ENCODE measurements at regions not wholly inside any gene's neighbourhood (a gene's known extent, or its start where the extent isn't known, plus 50 kb on each side); places are given as distances from the start of the nearest gene placed in this dataset.

GRCh38 chr6:22690446-22690845 is 121.1 kb downstream of the HDGFL1 start:
- WGBS: 98% methylated on average over 2 of the region's 2 CpGs
- no peak for DNase-seq (ENCODE audit: low read depth in 6 of 9, low spot score in 9 of 9)
- H3K9me3 ChIP-seq (ENCODE audit: control insufficient read depth in 2 of 2, insufficient read depth in 1 of 2, low read length in 1 of 2): no peaks in the 10 kb centered on the region
- no peak overlapping the region for H3K27ac ChIP-seq (ENCODE audit: low read depth in 1 of 2, low read length in 1 of 2)
- H3K4me1 ChIP-seq (ENCODE audit: control insufficient read depth in 2 of 2, insufficient read depth in 2 of 2, low read length in 2 of 2): no peaks in the 10 kb centered on the region
- no peaks in the 10 kb centered on the region for H3K27me3 ChIP-seq (ENCODE audit: control insufficient read depth in 2 of 2, insufficient read depth in 1 of 2, low read length in 1 of 2)
- no peak overlapping the region for H3K4me3 ChIP-seq (ENCODE audit: low read length in 2 of 2)
- no peaks in the 10 kb centered on the region for H3K36me3 ChIP-seq (ENCODE audit: control insufficient read depth in 2 of 2, insufficient read depth in 2 of 2, low read length in 1 of 2)

- Histone ChIP-seq H3K36me3 (ENCODE audit: control insufficient read depth in 2 of 2, insufficient read depth in 2 of 2, low read length in 1 of 2) (no peaks in the 10 kb centered on the region), H3K4me3 (ENCODE audit: low read length in 2 of 2) (no peak overlapping the region), H3K27ac (ENCODE audit: low read depth in 1 of 2, low read length in 1 of 2) (no peak overlapping the region), H3K4me1 (ENCODE audit: control insufficient read depth in 2 of 2, insufficient read depth in 2 of 2, low read length in 2 of 2) (no peaks in the 10 kb centered on the region), H3K27me3 (ENCODE audit: control insufficient read depth in 2 of 2, insufficient read depth in 1 of 2, low read length in 1 of 2) (no peaks in the 10 kb centered on the region), H3K9me3 (ENCODE audit: control insufficient read depth in 2 of 2, insufficient read depth in 1 of 2, low read length in 1 of 2) (no peaks in the 10 kb centered on the region)
- 99% methylated on average over 1 of the region's 1 CpG for WGBS
- DNase-seq (ENCODE audit: low read depth in 6 of 9, low spot score in 9 of 9): no peak
Observed at GRCh38 chr6:22694092-22694724, 124.8 kb downstream of the HDGFL1 start.

- Histone ChIP-seq H3K4me1 (ENCODE audit: control insufficient read depth in 2 of 2, insufficient read depth in 2 of 2, low read length in 2 of 2) (no peaks in the 10 kb centered on the region), H3K27ac (ENCODE audit: low read depth in 1 of 2, low read length in 1 of 2) (no peak overlapping the region)
- no peak for DNase-seq (ENCODE audit: low read depth in 6 of 9, low spot score in 9 of 9)
Observed at GRCh38 chr6:22696481-22696880, 127.1 kb downstream of the HDGFL1 start.

DNA sequence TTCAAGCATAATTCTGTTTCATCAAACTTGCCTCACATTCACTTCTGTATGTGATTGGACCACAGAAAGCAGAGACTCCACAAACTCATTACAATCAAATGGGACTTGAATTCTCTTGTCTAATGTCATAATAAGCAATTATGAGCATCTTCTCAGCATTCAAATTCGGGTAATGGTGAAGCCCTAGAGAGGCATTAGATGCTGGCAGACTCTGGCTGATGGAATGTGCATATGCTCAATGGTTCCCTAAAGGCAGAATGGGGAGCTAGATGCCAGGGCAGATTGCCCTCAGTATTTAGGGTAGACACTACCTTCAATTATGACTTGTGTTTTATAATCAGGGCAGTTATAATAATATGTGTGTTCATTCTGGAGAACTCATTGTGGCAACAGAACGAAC is 127.9 kb downstream of the HDGFL1 start:
- Histone ChIP-seq H3K4me3 (ENCODE audit: low read length in 2 of 2) (no peak overlapping the region), H3K27ac (ENCODE audit: low read depth in 1 of 2, low read length in 1 of 2) (no peak overlapping the region), H3K9me3 (ENCODE audit: control insufficient read depth in 2 of 2, insufficient read depth in 1 of 2, low read length in 1 of 2) (no peaks in the 10 kb centered on the region), H3K4me1 (ENCODE audit: control insufficient read depth in 2 of 2, insufficient read depth in 2 of 2, low read length in 2 of 2) (no peaks in the 10 kb centered on the region), H3K36me3 (ENCODE audit: control insufficient read depth in 2 of 2, insufficient read depth in 2 of 2, low read length in 1 of 2) (no peaks in the 10 kb centered on the region), H3K27me3 (ENCODE audit: control insufficient read depth in 2 of 2, insufficient read depth in 1 of 2, low read length in 1 of 2) (no peaks in the 10 kb centered on the region)
- DNase-seq (ENCODE audit: low read depth in 6 of 9, low spot score in 9 of 9): no peak
- 97% methylated on average over 2 of the region's 2 CpGs for WGBS

More at GRCh38 chr6:22696481-22696880, 127.1 kb downstream of the HDGFL1 start:
- no peaks in the 10 kb centered on the region for H3K27me3 ChIP-seq (ENCODE audit: control insufficient read depth in 2 of 2, insufficient read depth in 1 of 2, low read length in 1 of 2)
- H3K9me3 ChIP-seq (ENCODE audit: control insufficient read depth in 2 of 2, insufficient read depth in 1 of 2, low read length in 1 of 2): no peaks in the 10 kb centered on the region
- H3K36me3 ChIP-seq (ENCODE audit: control insufficient read depth in 2 of 2, insufficient read depth in 2 of 2, low read length in 1 of 2): no peaks in the 10 kb centered on the region
- H3K4me3 ChIP-seq (ENCODE audit: low read length in 2 of 2): no peak overlapping the region
- 97% methylated on average over 4 of the region's 4 CpGs for WGBS

GRCh38 chr6:22699151-22699550 is 129.8 kb downstream of the HDGFL1 start:
- Histone ChIP-seq H3K27ac (ENCODE audit: low read depth in 1 of 2, low read length in 1 of 2) (no peak overlapping the region), H3K9me3 (ENCODE audit: control insufficient read depth in 2 of 2, insufficient read depth in 1 of 2, low read length in 1 of 2) (no peaks in the 10 kb centered on the region), H3K36me3 (ENCODE audit: control insufficient read depth in 2 of 2, insufficient read depth in 2 of 2, low read length in 1 of 2) (no peaks in the 10 kb centered on the region), H3K4me3 (ENCODE audit: low read length in 2 of 2) (no peak overlapping the region), H3K4me1 (ENCODE audit: control insufficient read depth in 2 of 2, insufficient read depth in 2 of 2, low read length in 2 of 2) (no peaks in the 10 kb centered on the region), H3K27me3 (ENCODE audit: control insufficient read depth in 2 of 2, insufficient read depth in 1 of 2, low read length in 1 of 2) (no peaks in the 10 kb centered on the region)
- 83% methylated on average over 6 of the region's 6 CpGs for WGBS
- no peak for DNase-seq (ENCODE audit: low read depth in 6 of 9, low spot score in 9 of 9)

DNA sequence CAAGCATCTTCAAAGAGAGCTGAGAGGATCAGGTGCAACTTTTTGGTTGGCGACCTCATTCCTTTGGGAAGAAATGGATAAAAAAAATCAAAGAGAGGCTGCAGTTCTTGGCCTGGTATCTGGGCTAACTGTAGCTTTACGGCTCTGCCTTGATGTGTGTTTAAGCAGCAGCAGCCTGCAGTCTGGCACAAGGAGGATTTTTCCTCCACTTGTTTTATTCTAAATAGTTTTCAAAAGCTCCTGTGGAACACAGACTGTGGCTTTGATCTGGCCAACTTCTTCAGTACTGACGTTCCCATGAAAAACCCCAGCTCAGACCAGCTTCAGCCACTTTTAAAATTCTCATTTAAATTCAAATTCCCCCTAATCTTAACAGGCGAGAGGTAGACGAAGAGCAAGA is 137.3 kb downstream of the HDGFL1 start:
- Histone ChIP-seq H3K9me3 (ENCODE audit: control insufficient read depth in 2 of 2, insufficient read depth in 1 of 2, low read length in 1 of 2) (no peaks in the 10 kb centered on the region), H3K4me1 (ENCODE audit: control insufficient read depth in 2 of 2, insufficient read depth in 2 of 2, low read length in 2 of 2) (no peaks in the 10 kb centered on the region), H3K4me3 (ENCODE audit: low read length in 2 of 2) (no peak overlapping the region), H3K27ac (ENCODE audit: low read depth in 1 of 2, low read length in 1 of 2) (no peak overlapping the region), H3K36me3 (ENCODE audit: control insufficient read depth in 2 of 2, insufficient read depth in 2 of 2, low read length in 1 of 2) (no peaks in the 10 kb centered on the region), H3K27me3 (ENCODE audit: control insufficient read depth in 2 of 2, insufficient read depth in 1 of 2, low read length in 1 of 2) (no peaks in the 10 kb centered on the region)
- WGBS: 96% methylated on average over 5 of the region's 5 CpGs
- no peak for DNase-seq (ENCODE audit: low read depth in 6 of 9, low spot score in 9 of 9)

GRCh38 chr6:22708469-22708868 is 139.1 kb downstream of the HDGFL1 start:
- WGBS: over 99% methylated on average over 2 of the region's 2 CpGs
- Histone ChIP-seq H3K4me3 (ENCODE audit: low read length in 2 of 2) (no peak overlapping the region), H3K36me3 (ENCODE audit: control insufficient read depth in 2 of 2, insufficient read depth in 2 of 2, low read length in 1 of 2) (no peaks in the 10 kb centered on the region), H3K27me3 (ENCODE audit: control insufficient read depth in 2 of 2, insufficient read depth in 1 of 2, low read length in 1 of 2) (no peaks in the 10 kb centered on the region), H3K27ac (ENCODE audit: low read depth in 1 of 2, low read length in 1 of 2) (no peak overlapping the region), H3K9me3 (ENCODE audit: control insufficient read depth in 2 of 2, insufficient read depth in 1 of 2, low read length in 1 of 2) (no peaks in the 10 kb centered on the region), H3K4me1 (ENCODE audit: control insufficient read depth in 2 of 2, insufficient read depth in 2 of 2, low read length in 2 of 2) (no peaks in the 10 kb centered on the region)
- DNase-seq (ENCODE audit: low read depth in 6 of 9, low spot score in 9 of 9): no peak

- H3K36me3 ChIP-seq (ENCODE audit: control insufficient read depth in 2 of 2, insufficient read depth in 2 of 2, low read length in 1 of 2): no peaks in the 10 kb centered on the region
- no peaks in the 10 kb centered on the region for H3K4me1 ChIP-seq (ENCODE audit: control insufficient read depth in 2 of 2, insufficient read depth in 2 of 2, low read length in 2 of 2)
- no peaks in the 10 kb centered on the region for H3K27me3 ChIP-seq (ENCODE audit: control insufficient read depth in 2 of 2, insufficient read depth in 1 of 2, low read length in 1 of 2)
- H3K9me3 ChIP-seq (ENCODE audit: control insufficient read depth in 2 of 2, insufficient read depth in 1 of 2, low read length in 1 of 2): no peaks in the 10 kb centered on the region
- no peak for DNase-seq (ENCODE audit: low read depth in 6 of 9, low spot score in 9 of 9)
- no peak overlapping the region for H3K27ac ChIP-seq (ENCODE audit: low read depth in 1 of 2, low read length in 1 of 2)
- WGBS: 96% methylated on average over 3 of the region's 3 CpGs
- H3K4me3 ChIP-seq (ENCODE audit: low read length in 2 of 2): no peak overlapping the region
Observed at GRCh38 chr6:22709803-22710202, 140.4 kb downstream of the HDGFL1 start.

- Histone ChIP-seq H3K9me3 (ENCODE audit: control insufficient read depth in 2 of 2, insufficient read depth in 1 of 2, low read length in 1 of 2) (no peaks in the 10 kb centered on the region), H3K4me1 (ENCODE audit: control insufficient read depth in 2 of 2, insufficient read depth in 2 of 2, low read length in 2 of 2) (peaks cover 0 to 6% of the 10 kb centered on the region in 2 donors), H3K27me3 (ENCODE audit: control insufficient read depth in 2 of 2, insufficient read depth in 1 of 2, low read length in 1 of 2) (no peaks in the 10 kb centered on the region), H3K36me3 (ENCODE audit: control insufficient read depth in 2 of 2, insufficient read depth in 2 of 2, low read length in 1 of 2) (no peaks in the 10 kb centered on the region), H3K27ac (ENCODE audit: low read depth in 1 of 2, low read length in 1 of 2) (no peak overlapping the region), H3K4me3 (ENCODE audit: low read length in 2 of 2) (no peak overlapping the region)
- 83% methylated on average over 1 of the region's 1 CpG for WGBS
- DNase-seq (ENCODE audit: low read depth in 6 of 9, low spot score in 9 of 9): no peak
Observed at GRCh38 chr6:22716721-22717120, 147.4 kb downstream of the HDGFL1 start.
